Peyer's patch (tissue), 4 donors: ENCODE measurements at regions not wholly inside any gene's neighbourhood (a gene's known extent, or its start where the extent isn't known, plus 50 kb on each side); places are given as distances from the start of the nearest gene placed in this dataset.

Experiments used
- POLR2A ChIP-seq, 2 donors: fragments of 450-650 bp; IDR thresholded peaks; one replicate each; pipeline ENCODE4 v1.5.1; 2017; ENCODE audit warnings: antibody characterized with exemption in 2 of 2, mild to moderate bottlenecking in 2 of 2, moderate library complexity in 2 of 2
- TF ChIP-seq, protein P1 (sequence below), 6 experiments: fragments of 450-650 bp in 4 of 6; fragments of 200-600 bp in 2 of 6; sonication (generic) in 1 of 6; IDR thresholded peaks; one replicate each; pipeline ENCODE4 v1.5.1; 2017 to 2019; ENCODE audit warnings: antibody characterized with exemption in 6 of 6, mild to moderate bottlenecking in 3 of 6, moderate library complexity in 1 of 6

- no peak for TF ChIP-seq POLR2A (IDR thresholded peaks at IDR 0.05)
- TF ChIP-seq, protein P1, sequence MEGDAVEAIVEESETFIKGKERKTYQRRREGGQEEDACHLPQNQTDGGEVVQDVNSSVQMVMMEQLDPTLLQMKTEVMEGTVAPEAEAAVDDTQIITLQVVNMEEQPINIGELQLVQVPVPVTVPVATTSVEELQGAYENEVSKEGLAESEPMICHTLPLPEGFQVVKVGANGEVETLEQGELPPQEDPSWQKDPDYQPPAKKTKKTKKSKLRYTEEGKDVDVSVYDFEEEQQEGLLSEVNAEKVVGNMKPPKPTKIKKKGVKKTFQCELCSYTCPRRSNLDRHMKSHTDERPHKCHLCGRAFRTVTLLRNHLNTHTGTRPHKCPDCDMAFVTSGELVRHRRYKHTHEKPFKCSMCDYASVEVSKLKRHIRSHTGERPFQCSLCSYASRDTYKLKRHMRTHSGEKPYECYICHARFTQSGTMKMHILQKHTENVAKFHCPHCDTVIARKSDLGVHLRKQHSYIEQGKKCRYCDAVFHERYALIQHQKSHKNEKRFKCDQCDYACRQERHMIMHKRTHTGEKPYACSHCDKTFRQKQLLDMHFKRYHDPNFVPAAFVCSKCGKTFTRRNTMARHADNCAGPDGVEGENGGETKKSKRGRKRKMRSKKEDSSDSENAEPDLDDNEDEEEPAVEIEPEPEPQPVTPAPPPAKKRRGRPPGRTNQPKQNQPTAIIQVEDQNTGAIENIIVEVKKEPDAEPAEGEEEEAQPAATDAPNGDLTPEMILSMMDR (IDR thresholded peaks at IDR 0.05) = no peak
Observed at GRCh38 chr2:136230464-136230863, 112.5 kb upstream of the CXCR4 start.
